ENCODE measurements at regions not wholly inside any gene's neighbourhood (a gene's known extent, or its start where the extent isn't known, plus 50 kb on each side); places are given as distances from the start of the nearest gene placed in this dataset.

DNA sequence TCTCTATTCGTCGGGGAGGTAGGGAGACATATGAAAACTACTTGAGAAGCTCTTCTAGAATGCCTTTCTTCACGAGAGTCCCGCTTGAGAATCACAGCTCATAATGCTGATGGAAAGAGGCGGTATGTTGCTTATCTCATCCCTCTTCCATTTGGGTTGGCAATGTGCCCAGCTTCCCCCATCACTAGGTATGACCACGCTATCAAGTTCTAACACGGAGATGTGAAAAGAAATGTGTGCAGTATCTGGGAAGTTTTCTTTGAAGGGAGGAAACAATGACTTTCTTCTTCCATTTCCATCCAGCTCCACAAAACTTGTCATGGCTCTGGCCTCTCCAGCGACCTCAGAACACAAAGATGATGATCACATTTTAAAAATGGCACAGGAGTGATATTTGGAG lies 742.4 kb downstream of the DCDC2C start:
- TF ChIP-seq POLR2A (IDR thresholded peaks at IDR 0.05): no peak
- TF ChIP-seq, protein P1, sequence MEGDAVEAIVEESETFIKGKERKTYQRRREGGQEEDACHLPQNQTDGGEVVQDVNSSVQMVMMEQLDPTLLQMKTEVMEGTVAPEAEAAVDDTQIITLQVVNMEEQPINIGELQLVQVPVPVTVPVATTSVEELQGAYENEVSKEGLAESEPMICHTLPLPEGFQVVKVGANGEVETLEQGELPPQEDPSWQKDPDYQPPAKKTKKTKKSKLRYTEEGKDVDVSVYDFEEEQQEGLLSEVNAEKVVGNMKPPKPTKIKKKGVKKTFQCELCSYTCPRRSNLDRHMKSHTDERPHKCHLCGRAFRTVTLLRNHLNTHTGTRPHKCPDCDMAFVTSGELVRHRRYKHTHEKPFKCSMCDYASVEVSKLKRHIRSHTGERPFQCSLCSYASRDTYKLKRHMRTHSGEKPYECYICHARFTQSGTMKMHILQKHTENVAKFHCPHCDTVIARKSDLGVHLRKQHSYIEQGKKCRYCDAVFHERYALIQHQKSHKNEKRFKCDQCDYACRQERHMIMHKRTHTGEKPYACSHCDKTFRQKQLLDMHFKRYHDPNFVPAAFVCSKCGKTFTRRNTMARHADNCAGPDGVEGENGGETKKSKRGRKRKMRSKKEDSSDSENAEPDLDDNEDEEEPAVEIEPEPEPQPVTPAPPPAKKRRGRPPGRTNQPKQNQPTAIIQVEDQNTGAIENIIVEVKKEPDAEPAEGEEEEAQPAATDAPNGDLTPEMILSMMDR (IDR thresholded peaks at IDR 0.05): no peak
- no peak for TF ChIP-seq POLR2AphosphoS5 (IDR thresholded peaks at IDR 0.05)

Measured in breast epithelium (tissue), 3 donors.